ENCODE measurements at regions not wholly inside any gene's neighbourhood (a gene's known extent, or its start where the extent isn't known, plus 50 kb on each side); places are given as distances from the start of the nearest gene placed in this dataset.

DNA sequence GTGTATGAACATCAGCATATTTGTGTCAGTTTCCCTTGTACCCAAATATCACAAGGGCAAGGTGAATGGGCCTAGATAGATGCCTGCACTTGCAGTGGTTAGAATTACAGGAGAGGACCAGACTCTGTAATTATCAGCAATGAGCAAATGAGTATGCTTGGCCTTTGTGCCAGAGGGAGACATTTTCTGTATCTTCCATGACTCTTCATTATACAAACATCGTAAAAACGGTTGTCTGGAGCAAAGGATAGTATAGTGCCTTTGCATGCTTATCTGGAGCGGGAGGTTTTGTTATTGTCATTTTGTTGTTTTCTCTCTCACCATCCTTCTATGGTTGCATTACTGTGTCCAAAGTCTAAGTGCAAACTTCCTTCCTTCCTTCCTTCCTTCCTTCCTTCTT, 1568.5 kb upstream of the NUDT12 start:
- DNase-seq (no peak), ATAC-seq (no peak)
- H3K9me3 ChIP-seq: no peaks in the 10 kb centered on the region
- WGBS, 3 donors: 88 to 93% (median 92%) methylated on average over 3 of the region's 3 CpGs
- no peaks in the 10 kb centered on the region for H3K4me1 ChIP-seq
- no peaks in the 10 kb centered on the region for H3K36me3 ChIP-seq (ENCODE audit: insufficient read depth in 1 of 2, low read depth in 1 of 2)
- no peak overlapping the region for H3K4me3 ChIP-seq
- intact Hi-C loops (cut with DNase I): no loop called here
- no peaks in the 10 kb centered on the region for H3K27me3 ChIP-seq (ENCODE audit: insufficient read depth in 3 of 3, low read length in 2 of 3)
- TF ChIP-seq, protein P1, sequence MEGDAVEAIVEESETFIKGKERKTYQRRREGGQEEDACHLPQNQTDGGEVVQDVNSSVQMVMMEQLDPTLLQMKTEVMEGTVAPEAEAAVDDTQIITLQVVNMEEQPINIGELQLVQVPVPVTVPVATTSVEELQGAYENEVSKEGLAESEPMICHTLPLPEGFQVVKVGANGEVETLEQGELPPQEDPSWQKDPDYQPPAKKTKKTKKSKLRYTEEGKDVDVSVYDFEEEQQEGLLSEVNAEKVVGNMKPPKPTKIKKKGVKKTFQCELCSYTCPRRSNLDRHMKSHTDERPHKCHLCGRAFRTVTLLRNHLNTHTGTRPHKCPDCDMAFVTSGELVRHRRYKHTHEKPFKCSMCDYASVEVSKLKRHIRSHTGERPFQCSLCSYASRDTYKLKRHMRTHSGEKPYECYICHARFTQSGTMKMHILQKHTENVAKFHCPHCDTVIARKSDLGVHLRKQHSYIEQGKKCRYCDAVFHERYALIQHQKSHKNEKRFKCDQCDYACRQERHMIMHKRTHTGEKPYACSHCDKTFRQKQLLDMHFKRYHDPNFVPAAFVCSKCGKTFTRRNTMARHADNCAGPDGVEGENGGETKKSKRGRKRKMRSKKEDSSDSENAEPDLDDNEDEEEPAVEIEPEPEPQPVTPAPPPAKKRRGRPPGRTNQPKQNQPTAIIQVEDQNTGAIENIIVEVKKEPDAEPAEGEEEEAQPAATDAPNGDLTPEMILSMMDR (IDR thresholded peaks at IDR 0.05): no peak
- H3K27ac ChIP-seq: no peak overlapping the region

DNA sequence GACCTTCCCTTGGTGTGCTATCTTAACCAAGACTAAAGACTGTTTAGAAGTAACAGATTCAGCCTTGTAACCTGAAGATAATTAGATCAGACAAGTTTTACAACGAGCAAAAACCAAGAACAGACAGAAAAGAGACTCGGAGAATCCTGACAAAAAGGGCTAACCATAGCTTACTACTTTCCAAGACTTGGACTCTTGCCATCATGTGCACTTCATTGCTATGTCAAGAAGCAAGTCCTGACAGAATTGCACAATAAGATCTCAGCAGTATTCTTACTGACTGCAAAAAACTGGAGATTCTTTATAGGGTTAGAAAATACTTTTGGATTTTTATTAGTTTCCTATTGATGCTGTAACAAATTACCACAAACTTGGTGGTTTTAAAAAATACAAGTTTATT, 1539.0 kb upstream of the NUDT12 start:
- no peak overlapping the region for H3K4me3 ChIP-seq
- 45 to 55% (median 48%) methylated on average over 2 of the region's 2 CpGs for WGBS, 3 donors
- intact Hi-C loops (cut with DNase I): no loop called here
- H3K9me3 ChIP-seq: no peaks in the 10 kb centered on the region
- no peaks in the 10 kb centered on the region for H3K4me1 ChIP-seq
- TF ChIP-seq, protein P1 (IDR thresholded peaks at IDR 0.05): no peak
- no peaks in the 10 kb centered on the region for H3K27me3 ChIP-seq (ENCODE audit: insufficient read depth in 3 of 3, low read length in 2 of 3)
- H3K36me3 ChIP-seq (ENCODE audit: insufficient read depth in 1 of 2, low read depth in 1 of 2): no peaks in the 10 kb centered on the region
- ATAC-seq: no peak
- DNase-seq: no peak
- no peak overlapping the region for H3K27ac ChIP-seq

DNA sequence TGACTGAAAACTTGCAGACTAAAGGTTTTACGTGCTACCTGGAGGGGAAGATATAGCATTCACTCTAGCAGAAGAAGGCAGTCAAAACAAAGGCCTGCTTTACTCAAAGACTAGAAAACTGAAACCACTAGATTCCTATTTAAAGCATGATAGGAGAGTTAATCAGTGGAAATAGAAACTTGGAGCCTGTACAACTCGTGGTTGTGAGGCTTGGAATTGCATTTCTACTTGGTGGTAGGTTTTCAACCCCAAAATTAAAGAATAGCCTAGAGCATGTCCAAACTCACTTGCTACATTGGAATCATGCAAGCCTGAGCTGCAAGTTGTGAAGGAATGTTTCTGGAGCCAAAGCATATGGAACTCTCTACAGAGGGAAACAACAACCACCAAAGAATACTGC, 1526.4 kb upstream of the NUDT12 start:
- Histone ChIP-seq H3K4me1 (no peaks in the 10 kb centered on the region), H3K9me3 (peaks cover 10% of the 10 kb centered on the region), H3K27me3 (ENCODE audit: insufficient read depth in 3 of 3, low read length in 2 of 3) (no peaks in the 10 kb centered on the region), H3K27ac (no peak overlapping the region), H3K4me3 (no peak overlapping the region), H3K36me3 (ENCODE audit: insufficient read depth in 1 of 2, low read depth in 1 of 2) (no peaks in the 10 kb centered on the region)
- intact Hi-C loops (cut with DNase I): no loop called here
- TF ChIP-seq, protein P1 (IDR thresholded peaks at IDR 0.05): no peak
- ATAC-seq (no peak), DNase-seq (no peak)
- WGBS, 3 donors: 48 to 56% (median 54%) methylated on average over 2 of the region's 2 CpGs

DNA sequence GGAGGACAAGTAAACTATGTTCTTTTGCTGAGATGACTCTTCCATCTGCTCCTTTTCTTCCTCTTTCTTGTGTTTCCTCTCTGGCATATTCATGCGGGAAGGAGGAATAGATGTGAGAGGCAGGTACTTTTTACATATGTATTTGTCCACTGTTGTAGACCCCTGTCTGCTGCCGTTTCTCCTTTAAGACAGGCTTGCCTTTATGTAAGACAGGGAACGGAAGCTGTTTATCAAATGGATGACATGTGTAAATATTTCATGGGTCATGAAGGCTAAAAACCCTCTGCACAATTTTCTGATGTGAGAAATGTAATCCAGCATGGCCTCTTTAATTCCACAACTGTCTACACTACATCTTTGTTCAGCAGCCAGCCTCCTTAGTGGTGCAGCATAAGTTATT, 1525.5 kb upstream of the NUDT12 start:
- no peaks in the 10 kb centered on the region for H3K27me3 ChIP-seq (ENCODE audit: insufficient read depth in 3 of 3, low read length in 2 of 3)
- no peak overlapping the region for H3K27ac ChIP-seq
- peaks cover 1% of the 10 kb centered on the region for H3K9me3 ChIP-seq
- H3K4me3 ChIP-seq: no peak overlapping the region
- ATAC-seq: no peak
- DNase-seq: no peak
- H3K36me3 ChIP-seq (ENCODE audit: insufficient read depth in 1 of 2, low read depth in 1 of 2): no peaks in the 10 kb centered on the region
- intact Hi-C loops (cut with DNase I): no loop called here
- no peaks in the 10 kb centered on the region for H3K4me1 ChIP-seq
- 43 to 52% (median 47%) methylated on average over 3 of the region's 3 CpGs for WGBS, 3 donors
- TF ChIP-seq, protein P1 (IDR thresholded peaks at IDR 0.05): no peak

DNA sequence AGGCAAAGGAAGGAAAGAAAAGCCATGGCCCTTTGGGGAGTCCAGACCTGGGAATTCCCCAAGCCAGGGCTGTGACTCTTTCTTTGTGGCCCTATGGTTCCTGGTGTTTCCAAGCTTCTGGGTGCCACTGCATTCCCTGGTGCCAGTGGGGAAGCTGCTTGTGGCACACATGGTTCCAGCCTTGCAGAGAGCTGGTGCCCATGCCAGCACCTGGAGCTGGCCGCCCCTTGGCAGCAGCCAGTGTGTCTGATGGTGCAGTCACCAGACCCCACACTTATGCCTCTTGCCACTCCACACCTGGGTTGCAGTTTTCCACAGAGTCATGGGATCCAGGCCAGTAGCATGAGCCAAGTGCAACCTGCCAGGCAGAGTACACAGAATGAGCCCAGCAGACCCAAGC, 1495.3 kb upstream of the NUDT12 start:
- TF ChIP-seq, protein P1 (IDR thresholded peaks at IDR 0.05): no peak
- Histone ChIP-seq H3K36me3 (ENCODE audit: insufficient read depth in 1 of 2, low read depth in 1 of 2) (no peaks in the 10 kb centered on the region), H3K27me3 (ENCODE audit: insufficient read depth in 3 of 3, low read length in 2 of 3) (no peaks in the 10 kb centered on the region), H3K9me3 (no peaks in the 10 kb centered on the region), H3K4me3 (no peak overlapping the region), H3K4me1 (no peaks in the 10 kb centered on the region), H3K27ac (no peak overlapping the region)
- 86 to 100% (median 87%) methylated on average over 1 of the region's 1 CpG for WGBS, 3 donors
- DNase-seq (no peak), ATAC-seq (no peak)
- intact Hi-C loops (cut with DNase I): no loop called here
